Central memory CD4-positive, alpha-beta T cell (primary cell): ENCODE measurements at regions not wholly inside any gene's neighbourhood (a gene's known extent, or its start where the extent isn't known, plus 50 kb on each side); places are given as distances from the start of the nearest gene placed in this dataset.
"Not testable (repeated sequence)": the region's sequence is repeated elsewhere in the genome, so short reads cannot be mapped to it uniquely, and the experiment has no call there.

Source experiments
- DNase-seq: peaks from one replicate; pipeline ENCODE4 v3.0.0; 2022

- DNase-seq, result not testable (repeated sequence)
Observed at GRCh38 chr14:34381304-34381703, 80.7 kb downstream of the SPTSSA start.

- DNase-seq, result no peak
Observed at GRCh38 chr14:34380471-34380845, 81.6 kb downstream of the SPTSSA start.

- DNase-seq, result no peak
Observed at GRCh38 chr14:34379816-34380470, 82.1 kb downstream of the SPTSSA start.

GRCh38 chr14:34376649-34377267 is 85.3 kb downstream of the SPTSSA start:
- DNase-seq, result no peak

- no peak for DNase-seq
Observed at GRCh38 chr14:34374998-34375740, 86.9 kb downstream of the SPTSSA start.

GRCh38 chr14:34373191-34373590 is 88.8 kb downstream of the SPTSSA start:
- no peak for DNase-seq

- no peak for DNase-seq
Observed at GRCh38 chr14:34372786-34373185, 89.3 kb downstream of the SPTSSA start.

GRCh38 chr14:34369648-34370030 is 92.4 kb downstream of the SPTSSA start:
- no peak for DNase-seq

- DNase-seq, result no peak
Observed at GRCh38 chr14:34368971-34369647, 92.9 kb downstream of the SPTSSA start.

GRCh38 chr14:34368115-34368970 is 93.7 kb downstream of the SPTSSA start:
- DNase-seq, result no peak

GRCh38 chr14:34365309-34365915 is 96.6 kb downstream of the SPTSSA start:
- DNase-seq, result no peak

- DNase-seq, result no peak
Observed at GRCh38 chr14:34364201-34364600, 97.8 kb downstream of the SPTSSA start.

- DNase-seq, result no peak
Observed at GRCh38 chr14:34363733-34364134, 98.3 kb downstream of the SPTSSA start.

GRCh38 chr14:34362641-34363251 is 99.3 kb downstream of the SPTSSA start:
- DNase-seq, result no peak

- no peak for DNase-seq
Observed at GRCh38 chr14:34361504-34362011, 100.5 kb downstream of the SPTSSA start.

GRCh38 chr14:34359420-34360117 is 102.5 kb downstream of the SPTSSA start:
- DNase-seq, result no peak

GRCh38 chr14:34356264-34356654 is 105.8 kb downstream of the SPTSSA start:
- DNase-seq, result no peak

GRCh38 chr14:34355584-34356263 is 106.3 kb downstream of the SPTSSA start:
- no peak for DNase-seq

- DNase-seq, result no peak
Observed at GRCh38 chr14:34354556-34354955, 107.5 kb downstream of the SPTSSA start.

- DNase-seq, result no peak
Observed at GRCh38 chr14:34350903-34351302, 111.1 kb downstream of the SPTSSA start.
